Liver (tissue), 8 donors: ENCODE measurements at regions not wholly inside any gene's neighbourhood (a gene's known extent, or its start where the extent isn't known, plus 50 kb on each side); places are given as distances from the start of the nearest gene placed in this dataset.

Experiments used
- DNase-seq: peaks from one replicate; pipeline ENCODE4 v3.0.0-alpha.2; 2017; ENCODE audit warnings: low spot score
- H3K27ac ChIP-seq, 2 donors: one replicate each; pipeline ENCODE4 v1.7.0; 2013; ENCODE audit warnings: inconsistent platforms in 2 of 2, low read length in 2 of 2, control low read depth in 1 of 2, low read depth in 1 of 2, mild to moderate bottlenecking in 1 of 2
- H3K27me3 ChIP-seq, 4 donors: one replicate each; pipeline versions ENCODE4 v1.6.1 to v1.7.0; 2013; ENCODE audit warnings: low read length in 3 of 4, inconsistent platforms in 1 of 4, mild to moderate bottlenecking in 1 of 4, moderate library complexity in 1 of 4; ENCODE audit not compliant: control insufficient read depth in 4 of 4, insufficient read depth in 4 of 4
- H3K36me3 ChIP-seq, 4 donors: one replicate each; pipeline versions ENCODE4 v1.6.1 to v1.7.0; 2013; ENCODE audit warnings: low read length in 3 of 4, mild to moderate bottlenecking in 3 of 4, low read depth in 1 of 4, moderate library complexity in 1 of 4; ENCODE audit not compliant: control insufficient read depth in 4 of 4, insufficient read depth in 3 of 4
- H3K4me1 ChIP-seq, 4 donors: one replicate each; pipeline versions ENCODE4 v1.6.1 to v1.7.0; 2013; ENCODE audit warnings: low read length in 3 of 4, mild to moderate bottlenecking in 3 of 4, moderate library complexity in 1 of 4; ENCODE audit not compliant: control insufficient read depth in 4 of 4, insufficient read depth in 4 of 4
- H3K4me3 ChIP-seq, 3 donors: one replicate each; pipeline versions ENCODE4 v1.6.1 to v1.7.0; 2013; ENCODE audit warnings: low read length in 3 of 3, control low read depth in 1 of 3, low read depth in 1 of 3, mild to moderate bottlenecking in 1 of 3
- H3K9ac ChIP-seq, 2 donors: one replicate each; pipeline ENCODE4 v1.7.0; 2013; ENCODE audit warnings: low read length in 2 of 2, mild to moderate bottlenecking in 2 of 2, moderate library complexity in 2 of 2, control low read depth in 1 of 2, low read depth in 1 of 2
- H3K9me3 ChIP-seq, 4 donors: one replicate each; pipeline versions ENCODE4 v1.6.1 to v1.7.0; 2013; ENCODE audit warnings: low read length in 3 of 4; ENCODE audit not compliant: control insufficient read depth in 4 of 4
- CTCF ChIP-seq: fragments of 150-350 bp; IDR thresholded peaks from 2 replicates; pipeline ENCODE4 v1.5.1; 2017; ENCODE audit warnings: improper control_type of control experiment, low read depth, low read length; ENCODE audit not compliant: missing input control
- EGR1 ChIP-seq, 2 donors: IDR thresholded peaks; 2 replicates each; pipeline ENCODE4 v1.6.1; 2016 to 2018; ENCODE audit warnings: antibody characterized with exemption in 2 of 2, low read depth in 2 of 2
- FOXA1 ChIP-seq: IDR thresholded peaks from 2 replicates; pipeline ENCODE4 v1.6.1; 2016; ENCODE audit warnings: antibody characterized with exemption
- FOXA2 ChIP-seq: IDR thresholded peaks from 2 replicates; pipeline ENCODE4 v1.6.1; 2016; ENCODE audit warnings: antibody characterized with exemption
- GABPA ChIP-seq, 2 donors: IDR thresholded peaks in 1 of 2; conservative IDR thresholded peaks in 1 of 2; 2 replicates each; pipeline ENCODE4 v1.6.1; 2016; ENCODE audit warnings: antibody characterized with exemption in 2 of 2, mild to moderate bottlenecking in 1 of 2, moderate library complexity in 1 of 2
- HNF4A ChIP-seq, 2 donors: conservative IDR thresholded peaks; 2 replicates each; pipeline ENCODE4 v1.6.1; 2016; ENCODE audit warnings: antibody characterized with exemption in 2 of 2, mild to moderate bottlenecking in 2 of 2
- HNF4G ChIP-seq: IDR thresholded peaks from 2 replicates; pipeline ENCODE4 v1.6.1; 2016; ENCODE audit warnings: antibody characterized with exemption
- JUND ChIP-seq, 2 donors: IDR thresholded peaks; 2 replicates each; pipeline ENCODE4 v1.6.1; 2016; ENCODE audit warnings: antibody characterized with exemption in 2 of 2
- NR2F2 ChIP-seq: IDR thresholded peaks from 2 replicates; pipeline ENCODE4 v1.6.1; 2016; ENCODE audit warnings: antibody characterized with exemption
- REST ChIP-seq: IDR thresholded peaks from 2 replicates; pipeline ENCODE4 v1.6.1; 2016; ENCODE audit warnings: antibody characterized with exemption, mild to moderate bottlenecking
- SP1 ChIP-seq: IDR thresholded peaks from 2 replicates; pipeline ENCODE4 v1.6.1; 2018; ENCODE audit warnings: antibody characterized with exemption, mild to moderate bottlenecking
- TAF1 ChIP-seq: conservative IDR thresholded peaks from 2 replicates; pipeline ENCODE4 v1.6.1; 2016; ENCODE audit warnings: antibody characterized with exemption, mild to moderate bottlenecking
- YY1 ChIP-seq: IDR thresholded peaks from 2 replicates; pipeline ENCODE4 v1.6.1; 2016; ENCODE audit warnings: antibody characterized with exemption, mild to moderate bottlenecking
- ZBTB33 ChIP-seq: IDR thresholded peaks from 2 replicates; pipeline ENCODE4 v1.6.1; 2016; ENCODE audit warnings: antibody characterized with exemption
- WGBS: extraction: QIAGEN DNeasy Blood & Tissue Kit; methylation state at CpG from one replicate; pipeline ENCODE4 v1.1.7; 2013; 5-methylcytosine and 5-hydroxymethylcytosine counted together
- TF ChIP-seq, protein P1 (sequence below): IDR thresholded peaks from 2 replicates; pipeline ENCODE4 v1.6.1; 2016; ENCODE audit warnings: antibody characterized with exemption
- TF ChIP-seq, protein P2 (sequence below): IDR thresholded peaks from 2 replicates; pipeline ENCODE4 v1.6.1; 2016; ENCODE audit warnings: antibody characterized with exemption
- donor health status: healthy.
- donor health status: healthy.
- donor health status: healthy.
- donor health status: healthy.
- donor health status: healthy.

DNA sequence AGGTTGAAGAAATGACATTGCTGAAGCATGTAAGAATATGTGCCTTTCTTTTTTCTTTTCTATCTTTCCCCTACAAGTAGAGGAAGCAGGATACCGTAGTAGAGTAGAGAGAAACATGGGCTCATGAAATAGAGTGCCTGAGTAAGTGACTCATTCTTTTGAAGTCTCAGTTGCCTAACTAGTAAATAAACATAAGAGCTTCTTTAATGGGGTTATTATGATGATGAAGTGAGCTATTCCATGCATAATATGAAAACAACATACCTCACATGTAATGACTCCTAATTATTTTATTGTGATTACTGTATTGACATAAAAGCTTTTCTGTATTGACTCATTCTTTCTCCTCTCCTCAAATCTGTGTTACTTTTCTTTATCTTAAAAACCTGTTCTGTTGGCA, 1538.2 kb downstream of the TECRL start:
- DNase-seq = no peak
- no peak overlapping the region for H3K4me3 ChIP-seq
- 56% methylated on average over 1 of the region's 1 CpG for WGBS
- no peaks in the 10 kb centered on the region for H3K36me3 ChIP-seq
- TF ChIP-seq JUND (IDR thresholded peaks at IDR 0.05) (no peak), CTCF (no peak), GABPA (IDR thresholded peaks at IDR 0.05 in 1 of 2, conservative IDR thresholded peaks at IDR 0.05 in 1 of 2) (no peak), NR2F2 (no peak), YY1 (no peak), TAF1 (no peak), ZBTB33 (no peak), REST (no peak), EGR1 (IDR thresholded peaks at IDR 0.05; ENCODE audit: low read depth in 2 of 2) (no peak), SP1 (no peak)
- TF ChIP-seq, protein P1, sequence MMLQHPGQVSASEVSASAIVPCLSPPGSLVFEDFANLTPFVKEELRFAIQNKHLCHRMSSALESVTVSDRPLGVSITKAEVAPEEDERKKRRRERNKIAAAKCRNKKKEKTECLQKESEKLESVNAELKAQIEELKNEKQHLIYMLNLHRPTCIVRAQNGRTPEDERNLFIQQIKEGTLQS = no peak
- H3K9me3 ChIP-seq = no peaks in the 10 kb centered on the region
- H3K27me3 ChIP-seq = no peaks in the 10 kb centered on the region
- no peak overlapping the region for H3K9ac ChIP-seq
- no peak overlapping the region for H3K27ac ChIP-seq
- H3K4me1 ChIP-seq = no peaks in the 10 kb centered on the region

- H3K36me3 ChIP-seq = no peaks in the 10 kb centered on the region
- no peak overlapping the region for H3K9ac ChIP-seq
- TF ChIP-seq NR2F2 (no peak), CTCF (no peak), HNF4G (no peak), FOXA1 (no peak), GABPA (IDR thresholded peaks at IDR 0.05 in 1 of 2, conservative IDR thresholded peaks at IDR 0.05 in 1 of 2) (no peak), EGR1 (IDR thresholded peaks at IDR 0.05; ENCODE audit: low read depth in 2 of 2) (no peak), REST (no peak), TAF1 (no peak), FOXA2 (no peak), HNF4A (conservative IDR thresholded peaks at IDR 0.05) (no peak), YY1 (no peak)
- TF ChIP-seq, protein P2, sequence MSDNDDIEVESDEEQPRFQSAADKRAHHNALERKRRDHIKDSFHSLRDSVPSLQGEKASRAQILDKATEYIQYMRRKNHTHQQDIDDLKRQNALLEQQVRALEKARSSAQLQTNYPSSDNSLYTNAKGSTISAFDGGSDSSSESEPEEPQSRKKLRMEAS = no peak
- no peak overlapping the region for H3K4me3 ChIP-seq
- H3K9me3 ChIP-seq = no peaks in the 10 kb centered on the region
- H3K27ac ChIP-seq = no peak overlapping the region
- H3K27me3 ChIP-seq = no peaks in the 10 kb centered on the region
- no peak for DNase-seq
- no peaks in the 10 kb centered on the region for H3K4me1 ChIP-seq
- WGBS = 58% methylated on average over 3 of the region's 3 CpGs
These were observed 1538.8 kb downstream of the TECRL start for GRCh38 chr4:62870451-62870850.
